Activated CD4-positive, alpha-beta T cell treated with anti-CD3 and anti-CD28 coated beads for 48 hours (primary cell): ENCODE measurements at regions not wholly inside any gene's neighbourhood (a gene's known extent, or its start where the extent isn't known, plus 50 kb on each side); places are given as distances from the start of the nearest gene placed in this dataset.

Source experiments
- DNase-seq: peaks from one replicate; pipeline ENCODE4 v3.0.0-alpha.2; 2020

- DNase-seq: peak; percentile 27
These were observed 393.9 kb upstream of the CFAP20DC start for GRCh38 chr3:59443618-59444293.

- no peak for DNase-seq
These were observed 392.2 kb upstream of the CFAP20DC start for GRCh38 chr3:59442046-59442445.

- DNase-seq: no peak
These were observed 390.6 kb upstream of the CFAP20DC start for GRCh38 chr3:59440285-59441028.

- no peak for DNase-seq
These were observed 388.7 kb upstream of the CFAP20DC start for GRCh38 chr3:59438492-59438891.

GRCh38 chr3:59436164-59436958 is 386.5 kb upstream of the CFAP20DC start:
- no peak for DNase-seq

- no peak for DNase-seq
These were observed 383.7 kb upstream of the CFAP20DC start for GRCh38 chr3:59433546-59433945.

GRCh38 chr3:59432665-59433064 is 382.8 kb upstream of the CFAP20DC start:
- no peak for DNase-seq

- DNase-seq: no peak
These were observed 380.5 kb upstream of the CFAP20DC start for GRCh38 chr3:59430341-59430740.

GRCh38 chr3:59429198-59429597 is 379.4 kb upstream of the CFAP20DC start:
- no peak for DNase-seq

- DNase-seq: peak; percentile 38
These were observed 377.2 kb upstream of the CFAP20DC start for GRCh38 chr3:59426821-59427565.

GRCh38 chr3:59425942-59426341 is 376.1 kb upstream of the CFAP20DC start:
- peak; percentile 73 for DNase-seq

GRCh38 chr3:59425371-59425770 is 375.5 kb upstream of the CFAP20DC start:
- DNase-seq: no peak

- peak; percentile 26 for DNase-seq
These were observed 374.6 kb upstream of the CFAP20DC start for GRCh38 chr3:59424268-59425010.

GRCh38 chr3:59423707-59424106 is 373.9 kb upstream of the CFAP20DC start:
- DNase-seq: no peak

- no peak for DNase-seq
These were observed 372.5 kb upstream of the CFAP20DC start for GRCh38 chr3:59422312-59422711.

GRCh38 chr3:59418836-59419235 is 369.0 kb upstream of the CFAP20DC start:
- no peak for DNase-seq

- no peak for DNase-seq
These were observed 362.7 kb upstream of the CFAP20DC start for GRCh38 chr3:59412516-59412915.

GRCh38 chr3:59411694-59412093 is 361.9 kb upstream of the CFAP20DC start:
- no peak for DNase-seq

- DNase-seq: no peak
These were observed 361.4 kb upstream of the CFAP20DC start for GRCh38 chr3:59411186-59411585.

- no peak for DNase-seq
These were observed 358.3 kb upstream of the CFAP20DC start for GRCh38 chr3:59408047-59408624.

- DNase-seq: no peak
These were observed 357.6 kb upstream of the CFAP20DC start for GRCh38 chr3:59407425-59407824.

GRCh38 chr3:59406943-59407342 is 357.1 kb upstream of the CFAP20DC start:
- no peak for DNase-seq
